Activated CD4-positive, alpha-beta memory T cell treated with anti-CD3 and anti-CD28 coated beads, Interleukin-2, amount 10 ng/mL, durations not matched to agents 7 days and 5 days (primary cell): ENCODE measurements at regions not wholly inside any gene's neighbourhood (a gene's known extent, or its start where the extent isn't known, plus 50 kb on each side); places are given as distances from the start of the nearest gene placed in this dataset.

ENCODE experiments used
- CTCF ChIA-PET: fragments of 350-600 bp; sonication (Branson Sonifier 250); formaldehyde crosslinking; loops from one replicate; lab custom pipeline; 2021; ENCODE audit warnings: antibody characterized with exemption, inconsistent platforms; lab: Charles Lee
- POLR2A ChIA-PET: fragments of 350-600 bp; sonication (Branson Sonifier 250); formaldehyde crosslinking; loops from one replicate; lab custom pipeline; 2021; ENCODE audit warnings: antibody characterized with exemption; lab: Charles Lee
- DNase-seq: peaks from one replicate; pipeline ENCODE4 v3.0.0-alpha.2; 2020
- H3K27ac Mint-ChIP-seq: one replicate; pipeline ENCODE4 v1.8.0; 2021; ENCODE audit warnings: mild to moderate bottlenecking, mixed read lengths
- H3K27me3 Mint-ChIP-seq: one replicate; pipeline ENCODE4 v1.8.0; 2021; ENCODE audit warnings: mixed read lengths
- H3K36me3 Mint-ChIP-seq: one replicate; pipeline ENCODE4 v1.8.0; 2021; ENCODE audit warnings: low read depth, mixed read lengths
- H3K4me1 Mint-ChIP-seq: one replicate; pipeline ENCODE4 v1.8.0; 2021; ENCODE audit warnings: mixed read lengths
- H3K4me3 Mint-ChIP-seq: one replicate; pipeline ENCODE4 v1.8.0; 2021; ENCODE audit warnings: mild to moderate bottlenecking, mixed read lengths
- H3K9me3 Mint-ChIP-seq: one replicate; pipeline ENCODE4 v1.8.0; 2021; ENCODE audit warnings: mixed read lengths

- H3K36me3 Mint-ChIP-seq = no peaks in the 10 kb centered on the region
- POLR2A ChIA-PET = no interaction called here
- H3K9me3 Mint-ChIP-seq = peaks cover 2% of the 10 kb centered on the region
- CTCF ChIA-PET = no interaction called here
- H3K4me1 Mint-ChIP-seq = no peaks in the 10 kb centered on the region
- H3K4me3 Mint-ChIP-seq = no peak overlapping the region
- no peaks in the 10 kb centered on the region for H3K27me3 Mint-ChIP-seq
- no peak overlapping the region for H3K27ac Mint-ChIP-seq
- no peak for DNase-seq
Measured at GRCh38 chr7:437329-438251, 82.1 kb downstream of the PDGFA start.

- ChIA-PET CTCF (no interaction called here), POLR2A (no interaction called here)
- no peak for DNase-seq
- Mint-ChIP-seq H3K4me3 (no peak overlapping the region), H3K4me1 (no peaks in the 10 kb centered on the region), H3K27me3 (no peaks in the 10 kb centered on the region), H3K27ac (no peak overlapping the region), H3K9me3 (peaks cover 2% of the 10 kb centered on the region), H3K36me3 (no peaks in the 10 kb centered on the region)
Measured at GRCh38 chr7:438361-438760, 81.3 kb downstream of the PDGFA start.

GRCh38 chr7:438916-439315, 80.7 kb downstream of the PDGFA start:
- no peak for DNase-seq
- Mint-ChIP-seq H3K9me3 (peaks cover 2% of the 10 kb centered on the region), H3K27ac (no peak overlapping the region), H3K4me3 (no peak overlapping the region), H3K4me1 (no peaks in the 10 kb centered on the region), H3K27me3 (no peaks in the 10 kb centered on the region), H3K36me3 (no peaks in the 10 kb centered on the region)
- CTCF ChIA-PET = no interaction called here
- POLR2A ChIA-PET = no interaction called here

GRCh38 chr7:440059-440749, 79.4 kb downstream of the PDGFA start:
- H3K27ac Mint-ChIP-seq = no peak overlapping the region
- no peaks in the 10 kb centered on the region for H3K27me3 Mint-ChIP-seq
- no peaks in the 10 kb centered on the region for H3K4me1 Mint-ChIP-seq
- H3K36me3 Mint-ChIP-seq = no peaks in the 10 kb centered on the region
- CTCF ChIA-PET = no interaction called here
- DNase-seq = no peak
- no peak overlapping the region for H3K4me3 Mint-ChIP-seq
- POLR2A ChIA-PET = no interaction called here
- H3K9me3 Mint-ChIP-seq = peaks cover 2% of the 10 kb centered on the region

GRCh38 chr7:441684-442421, 77.8 kb downstream of the PDGFA start:
- Mint-ChIP-seq H3K4me3 (no peak overlapping the region), H3K4me1 (no peaks in the 10 kb centered on the region), H3K27ac (no peak overlapping the region), H3K27me3 (no peaks in the 10 kb centered on the region), H3K9me3 (peaks cover 2% of the 10 kb centered on the region), H3K36me3 (no peaks in the 10 kb centered on the region)
- POLR2A ChIA-PET = no interaction called here
- CTCF ChIA-PET = no interaction called here
- no peak for DNase-seq

- peaks cover 2% of the 10 kb centered on the region for H3K9me3 Mint-ChIP-seq
- DNase-seq = no peak
- no peaks in the 10 kb centered on the region for H3K36me3 Mint-ChIP-seq
- ChIA-PET POLR2A (no interaction called here), CTCF (no interaction called here)
- no peaks in the 10 kb centered on the region for H3K27me3 Mint-ChIP-seq
- H3K27ac Mint-ChIP-seq = no peak overlapping the region
- no peaks in the 10 kb centered on the region for H3K4me1 Mint-ChIP-seq
- no peak overlapping the region for H3K4me3 Mint-ChIP-seq
Measured at GRCh38 chr7:442457-442856, 77.2 kb downstream of the PDGFA start.

- CTCF ChIA-PET = no interaction called here
- Mint-ChIP-seq H3K36me3 (no peaks in the 10 kb centered on the region), H3K9me3 (peaks cover 2% of the 10 kb centered on the region), H3K27me3 (no peaks in the 10 kb centered on the region), H3K27ac (no peak overlapping the region), H3K4me1 (no peaks in the 10 kb centered on the region), H3K4me3 (no peak overlapping the region)
- DNase-seq = no peak
- POLR2A ChIA-PET = no interaction called here
Measured at GRCh38 chr7:443279-443833, 76.3 kb downstream of the PDGFA start.

- no peak overlapping the region for H3K27ac Mint-ChIP-seq
- H3K27me3 Mint-ChIP-seq = peaks cover 2% of the 10 kb centered on the region
- no peaks in the 10 kb centered on the region for H3K36me3 Mint-ChIP-seq
- peaks cover 2% of the 10 kb centered on the region for H3K9me3 Mint-ChIP-seq
- H3K4me3 Mint-ChIP-seq = no peak overlapping the region
- ChIA-PET CTCF (no interaction called here), POLR2A (no interaction called here)
- H3K4me1 Mint-ChIP-seq = no peaks in the 10 kb centered on the region
- DNase-seq = no peak
Measured at GRCh38 chr7:444606-445005, 75.0 kb downstream of the PDGFA start.

GRCh38 chr7:445020-445419, 74.6 kb downstream of the PDGFA start:
- CTCF ChIA-PET = no interaction called here
- DNase-seq = no peak
- Mint-ChIP-seq H3K4me3 (no peak overlapping the region), H3K27me3 (peaks cover 2% of the 10 kb centered on the region), H3K27ac (no peak overlapping the region), H3K9me3 (peaks cover 2% of the 10 kb centered on the region), H3K4me1 (no peaks in the 10 kb centered on the region), H3K36me3 (no peaks in the 10 kb centered on the region)
- POLR2A ChIA-PET = no interaction called here

GRCh38 chr7:445563-446288, 73.9 kb downstream of the PDGFA start:
- peaks cover 2% of the 10 kb centered on the region for H3K9me3 Mint-ChIP-seq
- no peak overlapping the region for H3K27ac Mint-ChIP-seq
- POLR2A ChIA-PET = no interaction called here
- H3K36me3 Mint-ChIP-seq = no peaks in the 10 kb centered on the region
- CTCF ChIA-PET = no interaction called here
- no peaks in the 10 kb centered on the region for H3K4me1 Mint-ChIP-seq
- no peak for DNase-seq
- H3K27me3 Mint-ChIP-seq = peaks cover 2% of the 10 kb centered on the region
- H3K4me3 Mint-ChIP-seq = no peak overlapping the region

- Mint-ChIP-seq H3K4me3 (no peak overlapping the region), H3K9me3 (peaks cover 2% of the 10 kb centered on the region), H3K27ac (no peak overlapping the region), H3K36me3 (no peaks in the 10 kb centered on the region), H3K27me3 (peaks cover 8% of the 10 kb centered on the region), H3K4me1 (peaks cover 3% of the 10 kb centered on the region)
- ChIA-PET CTCF (no interaction called here), POLR2A (no interaction called here)
- DNase-seq = no peak
Measured at GRCh38 chr7:446289-446935, 73.2 kb downstream of the PDGFA start.
